H1 (cell line): ENCODE measurements at regions not wholly inside any gene's neighbourhood (a gene's known extent, or its start where the extent isn't known, plus 50 kb on each side); places are given as distances from the start of the nearest gene placed in this dataset.
A peak's percentile ranks its signal among the peaks of the same experiment; 100 is the strongest.

ENCODE experiments used
- CTCF ChIA-PET: fragments of 300-600 bp; sonication (Branson Sonifier 250); formaldehyde crosslinking; loops from one replicate; lab custom pipeline; 2021; ENCODE audit not compliant: partially characterized antibody; lab: Charles Lee
- POLR2A ChIA-PET: fragments of 300-600 bp; sonication (Branson Sonifier 250); formaldehyde crosslinking; loops from one replicate; lab custom pipeline; 2021; ENCODE audit warnings: inconsistent platforms; ENCODE audit not compliant: partially characterized antibody; lab: Charles Lee
- DNase-seq, 2 experiments: peaks; one replicate each; pipeline versions ENCODE4 v3.0.0 to v3.0.0-alpha.2; 2010 to 2022; ENCODE audit warnings: low spot score in 2 of 2, low read depth in 1 of 2, mixed read lengths in 1 of 2
- FAIRE-seq: peaks from 2 replicates; lab custom pipeline; 2011; peaks lifted over from hg19 to GRCh38; lab: Jason Lieb, UNC
- H2AFZ ChIP-seq: 2 replicates; pipeline ENCODE4 v1.8.1; 2012; ENCODE audit warnings: low read length, inconsistent platforms
- H2AK5ac ChIP-seq: 2 replicates; pipeline ENCODE4 v1.6.1; 2013; ENCODE audit warnings: low read depth, low read length
- H2BK120ac ChIP-seq: replicated peaks from 2 replicates; pipeline ENCODE3; 2013; ENCODE audit warnings: low read depth, low read length, inconsistent platforms
- H2BK12ac ChIP-seq: 2 replicates; pipeline ENCODE4 v1.6.1; 2013; ENCODE audit warnings: low read depth, low read length
- H2BK15ac ChIP-seq: 2 replicates; pipeline ENCODE4 v1.6.1; 2013; ENCODE audit warnings: low read length
- H2BK20ac ChIP-seq: 2 replicates; pipeline ENCODE4 v1.6.1; 2013; ENCODE audit warnings: low read length
- H2BK5ac ChIP-seq: 2 replicates; pipeline ENCODE4 v1.6.1; 2013; ENCODE audit warnings: low read depth, low read length
- H3K14ac ChIP-seq: 2 replicates; pipeline ENCODE4 v1.6.1; 2013; ENCODE audit warnings: inconsistent platforms; ENCODE audit not compliant: insufficient read length
- H3K18ac ChIP-seq: 2 replicates; pipeline ENCODE4 v1.6.1; 2013; ENCODE audit warnings: low read length; ENCODE audit errors: extremely low read depth
- H3K23ac ChIP-seq: 2 replicates; pipeline ENCODE4 v1.6.1; 2013; ENCODE audit warnings: inconsistent platforms; ENCODE audit not compliant: insufficient read length
- H3K23me2 ChIP-seq: 2 replicates; pipeline ENCODE4 v1.6.1; 2013; ENCODE audit warnings: low read depth, low read length
- H3K27ac ChIP-seq: 2 replicates; pipeline ENCODE4 v1.6.1; 2011; ENCODE audit warnings: low read depth, low read length, inconsistent platforms
- H3K27me3 ChIP-seq, 4 experiments: replicated peaks in 1 of 4; 1 replicate in 1 of 4; 2 replicates in 3 of 4; pipeline versions ENCODE4 v1.6.1 to v1.8.1; 2011 to 2013; ENCODE audit warnings: low read length in 3 of 4, mild to moderate bottlenecking in 3 of 4, inconsistent platforms in 2 of 4, mixed read lengths in 2 of 4, moderate library complexity in 1 of 4; ENCODE audit not compliant: control insufficient read depth in 3 of 4, insufficient read depth in 3 of 4; ENCODE audit errors: extremely low read depth in 1 of 4
- H3K36me3 ChIP-seq, 4 experiments: 2 replicates each; pipeline versions ENCODE4 v1.6.1 to v1.8.1; 2011 to 2013; ENCODE audit warnings: mild to moderate bottlenecking in 4 of 4, low read length in 3 of 4, moderate library complexity in 2 of 4, control low read depth in 1 of 4, inconsistent platforms in 1 of 4; ENCODE audit not compliant: insufficient read depth in 4 of 4, control insufficient read depth in 2 of 4
- H3K4ac ChIP-seq: replicated peaks from 2 replicates; pipeline ENCODE3; 2013; ENCODE audit warnings: low read length, low read depth, mixed read lengths, inconsistent platforms; ENCODE audit not compliant: insufficient read length
- H3K4me1 ChIP-seq, 4 experiments: replicated peaks in 1 of 4; 1 replicate in 1 of 4; 2 replicates in 3 of 4; pipeline versions ENCODE4 v1.6.1 to v1.8.1; 2011 to 2013; ENCODE audit warnings: low read length in 3 of 4, inconsistent platforms in 2 of 4, mixed read lengths in 1 of 4; ENCODE audit not compliant: insufficient read depth in 4 of 4, control insufficient read depth in 3 of 4
- H3K4me2 ChIP-seq, 2 experiments: 2 replicates each; pipeline versions ENCODE4 v1.6.1 to v1.8.1; 2011 to 2013; ENCODE audit warnings: low read depth in 2 of 2, low read length in 2 of 2, control low read depth in 1 of 2, inconsistent platforms in 1 of 2, mild to moderate bottlenecking in 1 of 2; ENCODE audit not compliant: insufficient read depth in 1 of 2
- H3K4me3 ChIP-seq, 4 experiments: fragments of 200-600, 300-600 bp in 1 of 4; sonication (generic), shearing (Covaris generic), sonication (Bioruptor Twin) in 1 of 4; 2 replicates each; pipeline versions ENCODE4 v1.5.1 to v1.8.1; 2011 to 2016; ENCODE audit warnings: low read length in 4 of 4, low read depth in 3 of 4, control low read depth in 2 of 4, inconsistent platforms in 2 of 4, mild to moderate bottlenecking in 2 of 4, mixed read lengths in 1 of 4, moderate library complexity in 1 of 4; ENCODE audit not compliant: insufficient read depth in 2 of 4; ENCODE audit errors: extremely low read depth in 1 of 4
- H3K56ac ChIP-seq: replicated peaks from 2 replicates; pipeline ENCODE3; 2013; ENCODE audit warnings: low read depth, mild to moderate bottlenecking, mixed read lengths, low read length, inconsistent platforms; ENCODE audit not compliant: insufficient read length
- H3K79me1 ChIP-seq: 2 replicates; pipeline ENCODE4 v1.6.1; 2013; ENCODE audit warnings: low read depth, low read length, control low read depth
- H3K79me2 ChIP-seq, 2 experiments: 2 replicates each; pipeline versions ENCODE4 v1.6.1 to v1.8.1; 2012 to 2013; ENCODE audit warnings: low read length in 2 of 2, mild to moderate bottlenecking in 2 of 2, inconsistent platforms in 1 of 2; ENCODE audit not compliant: insufficient read depth in 2 of 2, control insufficient read depth in 1 of 2
- H3K9ac ChIP-seq, 4 experiments: replicated peaks in 1 of 4; 1 replicate in 1 of 4; 2 replicates in 3 of 4; pipeline versions ENCODE4 v1.6.1 to v1.8.1; 2011 to 2013; ENCODE audit warnings: low read depth in 3 of 4, low read length in 3 of 4, control low read depth in 2 of 4, mild to moderate bottlenecking in 2 of 4, moderate library complexity in 2 of 4, inconsistent platforms in 1 of 4; ENCODE audit errors: extremely low read depth in 1 of 4
- H3K9me3 ChIP-seq, 2 experiments: 2 replicates each; pipeline versions ENCODE4 v1.6.1 to v1.8.1; 2012 to 2013; ENCODE audit warnings: mild to moderate bottlenecking in 2 of 2, moderate library complexity in 2 of 2, control low read depth in 1 of 2, inconsistent platforms in 1 of 2, low read depth in 1 of 2, low read length in 1 of 2, mixed read lengths in 1 of 2; ENCODE audit not compliant: insufficient read depth in 2 of 2
- H4K20me1 ChIP-seq, 2 experiments: replicated peaks in 1 of 2; 2 replicates each; pipeline versions ENCODE3 to v1.8.1; 2011 to 2013; ENCODE audit warnings: inconsistent platforms in 2 of 2, low read length in 2 of 2, mild to moderate bottlenecking in 1 of 2; ENCODE audit not compliant: insufficient read depth in 2 of 2, control insufficient read depth in 1 of 2
- H4K5ac ChIP-seq: 2 replicates; pipeline ENCODE4 v1.6.1; 2013; ENCODE audit warnings: low read length, low read depth, mixed read lengths, inconsistent platforms; ENCODE audit not compliant: insufficient read length
- H4K8ac ChIP-seq: 2 replicates; pipeline ENCODE4 v1.8.0; 2013; ENCODE audit warnings: mild to moderate bottlenecking, moderate library complexity, low read length, inconsistent platforms; ENCODE audit not compliant: insufficient read depth; ENCODE audit errors: extremely low read depth
- H4K91ac ChIP-seq: replicated peaks from 2 replicates; pipeline ENCODE3; 2013; ENCODE audit warnings: low read length, mixed read lengths, inconsistent platforms; ENCODE audit not compliant: insufficient read length
- RAD21 ChIP-seq, 2 experiments: IDR thresholded peaks in 1 of 2; conservative IDR thresholded peaks in 1 of 2; 2 replicates each; pipeline ENCODE4 v1.6.1; 2011; ENCODE audit warnings: low read depth in 2 of 2, low read length in 2 of 2, improper control_type of control experiment in 1 of 2, inconsistent platforms in 1 of 2, mild to moderate bottlenecking in 1 of 2, moderate library complexity in 1 of 2
- WGBS, 2 experiments: shearing (Covaris generic) in 1 of 2; methylation state at CpG; one replicate each; pipeline versions ENCODE4 v1.1.6 to v1.1.7; 2013 to 2015; ENCODE audit warnings: low lambda C conversion rate in 2 of 2, mixed read lengths in 2 of 2, inconsistent platforms in 1 of 2, low coverage in 1 of 2, missing lambda C conversion rate in 1 of 2; ENCODE audit not compliant: insufficient replicate concordance in 2 of 2, insufficient coverage in 1 of 2, insufficient read length in 1 of 2; ENCODE audit errors: extremely low coverage in 1 of 2, missing lambda C conversion rate in 1 of 2; 5-methylcytosine and 5-hydroxymethylcytosine counted together
- TF ChIP-seq, protein P1 (sequence below): IDR thresholded peaks from 2 replicates; pipeline ENCODE4 v1.6.1; 2011; ENCODE audit warnings: low read depth, mild to moderate bottlenecking, low read length; ENCODE audit not compliant: insufficient read depth

GRCh38 chrX:117645639-117646038 is 471.0 kb downstream of the KLHL13 start:
- no peak overlapping the region for H2AK5ac ChIP-seq
- H3K4me1 ChIP-seq, result no peaks in the 10 kb centered on the region
- H3K9ac ChIP-seq, result no peak overlapping the region
- H4K20me1 ChIP-seq, result no peaks in the 10 kb centered on the region
- H2AFZ ChIP-seq, result no peak overlapping the region
- no peak overlapping the region for H3K4ac ChIP-seq
- no peak overlapping the region for H3K27ac ChIP-seq
- H2BK120ac ChIP-seq, result no peak overlapping the region
- CTCF ChIA-PET, result interaction anchor here (0.6 kb wide), 2 partner anchors 98 to 518 kb away, joined by 3 read pairs; no protein-coding TSS in a partner anchor
- POLR2A ChIA-PET, result no interaction called here
- H3K18ac ChIP-seq, result no peak overlapping the region
- no peaks in the 10 kb centered on the region for H3K23me2 ChIP-seq
- TF ChIP-seq, protein P1, sequence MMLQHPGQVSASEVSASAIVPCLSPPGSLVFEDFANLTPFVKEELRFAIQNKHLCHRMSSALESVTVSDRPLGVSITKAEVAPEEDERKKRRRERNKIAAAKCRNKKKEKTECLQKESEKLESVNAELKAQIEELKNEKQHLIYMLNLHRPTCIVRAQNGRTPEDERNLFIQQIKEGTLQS, result no peak
- peak; percentile 12 to 20; a peak in 1 of 4 replicates for TF ChIP-seq RAD21 (IDR thresholded peaks at IDR 0.05 in 1 of 2, conservative IDR thresholded peaks at IDR 0.05 in 1 of 2; ENCODE audit: low read depth in 2 of 2, low read length in 2 of 2)
- FAIRE-seq, result no peak
- H2BK5ac ChIP-seq, result no peak overlapping the region
- H3K14ac ChIP-seq, result no peak overlapping the region
- no peaks in the 10 kb centered on the region for H3K79me2 ChIP-seq
- no peak overlapping the region for H2BK12ac ChIP-seq
- no peak overlapping the region for H2BK20ac ChIP-seq
- no peak overlapping the region for H4K5ac ChIP-seq
- H3K4me3 ChIP-seq, result no peak overlapping the region
- H3K9me3 ChIP-seq, result no peaks in the 10 kb centered on the region
- no peak overlapping the region for H3K23ac ChIP-seq
- no peak overlapping the region for H2BK15ac ChIP-seq
- no peaks in the 10 kb centered on the region for H3K27me3 ChIP-seq
- no peak for DNase-seq
- no peak overlapping the region for H3K56ac ChIP-seq
- no peak overlapping the region for H4K8ac ChIP-seq
- WGBS, 2 experiments, result 86% methylated on average over 1 of the region's 1 CpG; no CpG with 5 or more reads in 1 of the 2 experiments
- no peak overlapping the region for H3K4me2 ChIP-seq
- H4K91ac ChIP-seq, result no peak overlapping the region
- no peaks in the 10 kb centered on the region for H3K36me3 ChIP-seq
- H3K79me1 ChIP-seq, result no peaks in the 10 kb centered on the region
